ENCODE measurements at regions not wholly inside any gene's neighbourhood (a gene's known extent, or its start where the extent isn't known, plus 50 kb on each side); places are given as distances from the start of the nearest gene placed in this dataset.

DNA sequence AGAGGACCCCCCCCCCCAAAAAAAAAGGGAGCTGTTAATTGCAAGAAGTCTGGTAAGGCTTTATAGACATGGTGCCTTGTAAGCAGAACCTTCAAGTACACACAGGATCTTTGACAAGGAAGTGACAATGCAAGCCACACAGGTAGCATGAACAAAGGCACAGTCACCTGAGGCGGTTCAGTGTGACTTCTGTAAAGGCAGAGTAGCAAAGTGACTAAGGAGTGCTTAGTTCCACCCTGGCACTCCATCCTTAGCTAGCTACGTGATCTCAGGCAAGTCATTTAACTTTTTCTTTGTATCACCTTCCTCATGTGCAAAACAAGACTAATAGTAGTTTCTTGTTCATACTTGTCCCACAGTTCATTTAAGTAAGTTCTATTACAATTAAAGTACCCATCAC is 282.0 kb downstream of the PRELID2 start:
- in situ Hi-C loops (cut with MboI) (no loop called here), intact Hi-C loops (cut with micrococcal nuclease) (no loop called here)
- FAIRE-seq (no peak), DNase-seq (ENCODE audit: extremely low read depth in 1 of 4, low spot score in 3 of 4) (no peak), ATAC-seq (no peak)
- no peak overlapping the region for H2AFZ ChIP-seq (ENCODE audit: low read depth, low read length)
- 0% methylated on average over 2 of the region's 2 CpGs for WGBS (ENCODE audit: insufficient coverage, low coverage, missing lambda C conversion rate)
- H3K4me1 ChIP-seq (replicated peaks in 1 of 2; ENCODE audit: control insufficient read depth in 2 of 2, insufficient read depth in 2 of 2, low read length in 2 of 2): no peaks in the 10 kb centered on the region
- no peak overlapping the region for H3K4me2 ChIP-seq (ENCODE audit: insufficient read depth, low read length)
- no peaks in the 10 kb centered on the region for H3K79me2 ChIP-seq (ENCODE audit: control insufficient read depth, insufficient read depth, low read length)
- H3K36me3 ChIP-seq (ENCODE audit: control insufficient read depth, insufficient read depth, low read length): no peaks in the 10 kb centered on the region
- no peak overlapping the region for H3K27ac ChIP-seq (ENCODE audit: extremely low read depth, low read depth, low read length)
- no peak overlapping the region for H3K4me3 ChIP-seq
- no TSS peak for BruUV-seq (replicated peaks)
- ChIA-PET POLR2A (no interaction called here), CTCF (ENCODE audit: low intra/inter-chr PET ratio) (no interaction called here)
- H3K27me3 ChIP-seq (ENCODE audit: control insufficient read depth in 2 of 2, insufficient read depth in 2 of 2, low read length in 2 of 2): no peaks in the 10 kb centered on the region
- H3K9me1 ChIP-seq (ENCODE audit: control insufficient read depth, insufficient read depth, low read length): no peaks in the 10 kb centered on the region
- H4K20me1 ChIP-seq (replicated peaks; ENCODE audit: control insufficient read depth, insufficient read depth, low read length): no peaks in the 10 kb centered on the region
- H3K9me3 ChIP-seq (replicated peaks; ENCODE audit: control insufficient read depth, insufficient read depth, low read depth, low read length): no peaks in the 10 kb centered on the region
- H3K9ac ChIP-seq (ENCODE audit: insufficient read depth in 1 of 2, low read depth in 2 of 2, low read length in 2 of 2): no peak overlapping the region
- TF ChIP-seq LCOR (CRISPR knock-in tag; IDR thresholded peaks at IDR 0.05) (no peak), USF2 (CRISPR knock-in tag; IDR thresholded peaks at IDR 0.05) (no peak), U2AF1 (optimal IDR thresholded peaks at IDR 0.05; ENCODE audit: low read depth, low read length) (no peak), ZNF79 (CRISPR knock-in tag; IDR thresholded peaks at IDR 0.05; ENCODE audit: low read depth) (no peak), ZHX1 (conservative IDR thresholded peaks at IDR 0.05; ENCODE audit: low read length) (no peak), CTCF (IDR thresholded peaks at IDR 0.05 in 2 of 3, conservative IDR thresholded peaks at IDR 0.05 in 1 of 3; ENCODE audit: insufficient read depth in 2 of 3, low read depth in 1 of 3, low read length in 3 of 3) (no peak), ZBED1 (IDR thresholded peaks at IDR 0.05) (no peak), THRA (IDR thresholded peaks at IDR 0.05) (no peak), SMAD2 (IDR thresholded peaks at IDR 0.05; ENCODE audit: low read depth, low read length) (no peak), TSC22D4 (tag; IDR thresholded peaks at IDR 0.05) (no peak), CAMTA2 (CRISPR knock-in tag; conservative IDR thresholded peaks at IDR 0.05) (no peak)
- TF ChIP-seq, protein P1, sequence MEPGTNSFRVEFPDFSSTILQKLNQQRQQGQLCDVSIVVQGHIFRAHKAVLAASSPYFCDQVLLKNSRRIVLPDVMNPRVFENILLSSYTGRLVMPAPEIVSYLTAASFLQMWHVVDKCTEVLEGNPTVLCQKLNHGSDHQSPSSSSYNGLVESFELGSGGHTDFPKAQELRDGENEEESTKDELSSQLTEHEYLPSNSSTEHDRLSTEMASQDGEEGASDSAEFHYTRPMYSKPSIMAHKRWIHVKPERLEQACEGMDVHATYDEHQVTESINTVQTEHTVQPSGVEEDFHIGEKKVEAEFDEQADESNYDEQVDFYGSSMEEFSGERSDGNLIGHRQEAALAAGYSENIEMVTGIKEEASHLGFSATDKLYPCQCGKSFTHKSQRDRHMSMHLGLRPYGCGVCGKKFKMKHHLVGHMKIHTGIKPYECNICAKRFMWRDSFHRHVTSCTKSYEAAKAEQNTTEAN (CRISPR knock-in tag; IDR thresholded peaks at IDR 0.05): no peak
- TF ChIP-seq, protein P2, sequence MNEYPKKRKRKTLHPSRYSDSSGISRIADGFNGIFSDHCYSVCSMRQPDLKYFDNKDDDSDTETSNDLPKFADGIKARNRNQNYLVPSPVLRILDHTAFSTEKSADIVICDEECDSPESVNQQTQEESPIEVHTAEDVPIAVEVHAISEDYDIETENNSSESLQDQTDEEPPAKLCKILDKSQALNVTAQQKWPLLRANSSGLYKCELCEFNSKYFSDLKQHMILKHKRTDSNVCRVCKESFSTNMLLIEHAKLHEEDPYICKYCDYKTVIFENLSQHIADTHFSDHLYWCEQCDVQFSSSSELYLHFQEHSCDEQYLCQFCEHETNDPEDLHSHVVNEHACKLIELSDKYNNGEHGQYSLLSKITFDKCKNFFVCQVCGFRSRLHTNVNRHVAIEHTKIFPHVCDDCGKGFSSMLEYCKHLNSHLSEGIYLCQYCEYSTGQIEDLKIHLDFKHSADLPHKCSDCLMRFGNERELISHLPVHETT (CRISPR knock-in tag; conservative IDR thresholded peaks at IDR 0.05 in 1 of 2, IDR thresholded peaks at IDR 0.05 in 1 of 2): no peak

Data from K562 (cell line).